Activated CD4-positive, alpha-beta T cell treated with anti-CD3 and anti-CD28 coated beads, Interleukin-2, amount 10 ng/mL, durations not matched to agents 7 days and 5 days (primary cell): ENCODE measurements at regions not wholly inside any gene's neighbourhood (a gene's known extent, or its start where the extent isn't known, plus 50 kb on each side); places are given as distances from the start of the nearest gene placed in this dataset.
"Not testable (repeated sequence)": the region's sequence is repeated elsewhere in the genome, so short reads cannot be mapped to it uniquely, and the experiment has no call there.

Experiments
- CTCF ChIA-PET: fragments of 350-600 bp; sonication (Branson Sonifier 250); formaldehyde crosslinking; loops from one replicate; lab custom pipeline; 2021; ENCODE audit warnings: antibody characterized with exemption; lab: Charles Lee
- POLR2A ChIA-PET: fragments of 350-600 bp; sonication (Branson Sonifier 250); formaldehyde crosslinking; loops from one replicate; lab custom pipeline; 2021; ENCODE audit warnings: antibody characterized with exemption; lab: Charles Lee
- DNase-seq: peaks from one replicate; pipeline ENCODE4 v3.0.0-alpha.2; 2020
- H3K27ac Mint-ChIP-seq: one replicate; pipeline ENCODE4 v1.8.0; 2021; ENCODE audit warnings: mild to moderate bottlenecking, moderate library complexity, mixed read lengths
- H3K27me3 Mint-ChIP-seq: one replicate; pipeline ENCODE4 v1.8.0; 2021; ENCODE audit warnings: mixed read lengths
- H3K36me3 Mint-ChIP-seq: one replicate; pipeline ENCODE4 v1.8.0; 2021; ENCODE audit warnings: low read depth, mixed read lengths
- H3K4me1 Mint-ChIP-seq: one replicate; pipeline ENCODE4 v1.8.0; 2021; ENCODE audit warnings: mixed read lengths
- H3K4me3 Mint-ChIP-seq: one replicate; pipeline ENCODE4 v1.8.0; 2021; ENCODE audit warnings: mild to moderate bottlenecking, moderate library complexity, mixed read lengths
- H3K9me3 Mint-ChIP-seq: one replicate; pipeline ENCODE4 v1.8.0; 2021; ENCODE audit warnings: mixed read lengths

GRCh38 chr1:178587975-178588374, 75.1 kb downstream of the TEX35 start:
- no peak for DNase-seq
- POLR2A ChIA-PET: no interaction called here
- Mint-ChIP-seq H3K27me3 (peaks cover 14% of the 10 kb centered on the region), H3K9me3 (no peaks in the 10 kb centered on the region), H3K36me3 (no peaks in the 10 kb centered on the region), H3K4me3 (no peak overlapping the region), H3K4me1 (no peaks in the 10 kb centered on the region), H3K27ac (no peak overlapping the region)
- CTCF ChIA-PET: no interaction called here

GRCh38 chr1:178589042-178589441, 76.1 kb downstream of the TEX35 start:
- H3K36me3 Mint-ChIP-seq, H3K27ac Mint-ChIP-seq, CTCF ChIA-PET, H3K4me1 Mint-ChIP-seq, H3K9me3 Mint-ChIP-seq, DNase-seq, H3K4me3 Mint-ChIP-seq, POLR2A ChIA-PET: not testable (repeated sequence)
- peaks cover 14% of the 10 kb centered on the region for H3K27me3 Mint-ChIP-seq

- peaks cover 14% of the 10 kb centered on the region for H3K27me3 Mint-ChIP-seq
- H3K4me1 Mint-ChIP-seq, POLR2A ChIA-PET, H3K36me3 Mint-ChIP-seq, CTCF ChIA-PET, H3K9me3 Mint-ChIP-seq, H3K27ac Mint-ChIP-seq, H3K4me3 Mint-ChIP-seq, DNase-seq: not testable (repeated sequence)
Observed at GRCh38 chr1:178591811-178592210, 78.9 kb downstream of the TEX35 start.

- ChIA-PET POLR2A (no interaction called here), CTCF (no interaction called here)
- Mint-ChIP-seq H3K36me3 (no peaks in the 10 kb centered on the region), H3K4me3 (no peak overlapping the region), H3K27me3 (peaks cover 12% of the 10 kb centered on the region), H3K4me1 (no peaks in the 10 kb centered on the region), H3K9me3 (no peaks in the 10 kb centered on the region), H3K27ac (no peak overlapping the region)
- DNase-seq: no peak
Observed at GRCh38 chr1:178593515-178593914, 80.6 kb downstream of the TEX35 start.

- ChIA-PET POLR2A (no interaction called here), CTCF (no interaction called here)
- Mint-ChIP-seq H3K27me3 (peaks cover 9% of the 10 kb centered on the region), H3K9me3 (no peaks in the 10 kb centered on the region), H3K4me3 (no peak overlapping the region), H3K27ac (no peak overlapping the region), H3K4me1 (no peaks in the 10 kb centered on the region), H3K36me3 (no peaks in the 10 kb centered on the region)
- no peak for DNase-seq
Observed at GRCh38 chr1:178594133-178594532, 81.2 kb downstream of the TEX35 start.

- peaks cover 4% of the 10 kb centered on the region for H3K27me3 Mint-ChIP-seq
- no peaks in the 10 kb centered on the region for H3K36me3 Mint-ChIP-seq
- POLR2A ChIA-PET: no interaction called here
- no peak overlapping the region for H3K4me3 Mint-ChIP-seq
- no peaks in the 10 kb centered on the region for H3K9me3 Mint-ChIP-seq
- CTCF ChIA-PET: interaction anchor here (1.9 kb wide), 1 partner anchor 11 kb away, joined by 4 read pairs; no protein-coding TSS in a partner anchor
- DNase-seq: no peak
- H3K4me1 Mint-ChIP-seq: no peaks in the 10 kb centered on the region
- H3K27ac Mint-ChIP-seq: no peak overlapping the region
Observed at GRCh38 chr1:178595491-178595890, 82.6 kb downstream of the TEX35 start.

GRCh38 chr1:178599087-178599486, 86.2 kb downstream of the TEX35 start:
- ChIA-PET POLR2A (no interaction called here), CTCF (no interaction called here)
- DNase-seq: no peak
- Mint-ChIP-seq H3K4me3 (no peak overlapping the region), H3K9me3 (no peaks in the 10 kb centered on the region), H3K36me3 (no peaks in the 10 kb centered on the region), H3K27me3 (peaks cover 4% of the 10 kb centered on the region), H3K4me1 (no peaks in the 10 kb centered on the region), H3K27ac (no peak overlapping the region)

- H3K9me3 Mint-ChIP-seq: no peaks in the 10 kb centered on the region
- ChIA-PET POLR2A (no interaction called here), CTCF (no interaction called here)
- no peak for DNase-seq
- H3K4me3 Mint-ChIP-seq: no peak overlapping the region
- no peaks in the 10 kb centered on the region for H3K36me3 Mint-ChIP-seq
- H3K27ac Mint-ChIP-seq: no peak overlapping the region
- peaks cover 4% of the 10 kb centered on the region for H3K27me3 Mint-ChIP-seq
- H3K4me1 Mint-ChIP-seq: no peaks in the 10 kb centered on the region
Observed at GRCh38 chr1:178599745-178600144, 86.8 kb downstream of the TEX35 start.

GRCh38 chr1:178603926-178604325, 91.0 kb downstream of the TEX35 start:
- H3K4me3 Mint-ChIP-seq: no peak overlapping the region
- ChIA-PET POLR2A (no interaction called here), CTCF (interaction anchor here (0.6 kb wide), 1 partner anchor 24 kb away, joined by 3 read pairs; no protein-coding TSS in a partner anchor)
- no peak overlapping the region for H3K27ac Mint-ChIP-seq
- no peaks in the 10 kb centered on the region for H3K9me3 Mint-ChIP-seq
- no peaks in the 10 kb centered on the region for H3K4me1 Mint-ChIP-seq
- peaks cover 4% of the 10 kb centered on the region for H3K27me3 Mint-ChIP-seq
- no peak for DNase-seq
- H3K36me3 Mint-ChIP-seq: no peaks in the 10 kb centered on the region

- no peak overlapping the region for H3K27ac Mint-ChIP-seq
- H3K4me3 Mint-ChIP-seq: no peak overlapping the region
- ChIA-PET CTCF (interaction anchor here (0.7 kb wide), 1 partner anchor 9 kb away, joined by 4 read pairs; no protein-coding TSS in a partner anchor), POLR2A (no interaction called here)
- no peaks in the 10 kb centered on the region for H3K36me3 Mint-ChIP-seq
- no peak for DNase-seq
- H3K9me3 Mint-ChIP-seq: no peaks in the 10 kb centered on the region
- H3K4me1 Mint-ChIP-seq: no peaks in the 10 kb centered on the region
- peaks cover 1% of the 10 kb centered on the region for H3K27me3 Mint-ChIP-seq
Observed at GRCh38 chr1:178606839-178607238, 93.9 kb downstream of the TEX35 start.

- H3K4me3 Mint-ChIP-seq: no peak overlapping the region
- H3K27ac Mint-ChIP-seq: no peak overlapping the region
- CTCF ChIA-PET: interaction anchor here (1.0 kb wide), 1 partner anchor 12 kb away, joined by 3 read pairs; no protein-coding TSS in a partner anchor
- H3K27me3 Mint-ChIP-seq: peaks cover 1% of the 10 kb centered on the region
- H3K9me3 Mint-ChIP-seq: no peaks in the 10 kb centered on the region
- no peaks in the 10 kb centered on the region for H3K36me3 Mint-ChIP-seq
- DNase-seq: no peak
- POLR2A ChIA-PET: no interaction called here
- H3K4me1 Mint-ChIP-seq: no peaks in the 10 kb centered on the region
Observed at GRCh38 chr1:178607718-178608408, 95.0 kb downstream of the TEX35 start.

GRCh38 chr1:178609015-178609414, 96.1 kb downstream of the TEX35 start:
- ChIA-PET CTCF (interaction anchor here (1.0 kb wide), 1 partner anchor 13 kb away, joined by 3 read pairs; no protein-coding TSS in a partner anchor), POLR2A (no interaction called here)
- H3K36me3 Mint-ChIP-seq: no peaks in the 10 kb centered on the region
- no peak overlapping the region for H3K4me3 Mint-ChIP-seq
- H3K27ac Mint-ChIP-seq: no peak overlapping the region
- no peaks in the 10 kb centered on the region for H3K4me1 Mint-ChIP-seq
- peaks cover 1% of the 10 kb centered on the region for H3K27me3 Mint-ChIP-seq
- no peak for DNase-seq
- H3K9me3 Mint-ChIP-seq: no peaks in the 10 kb centered on the region

- POLR2A ChIA-PET, H3K27ac Mint-ChIP-seq, H3K27me3 Mint-ChIP-seq, H3K4me1 Mint-ChIP-seq, H3K36me3 Mint-ChIP-seq, H3K4me3 Mint-ChIP-seq, H3K9me3 Mint-ChIP-seq, DNase-seq, CTCF ChIA-PET: not testable (repeated sequence)
Observed at GRCh38 chr1:178610690-178611410, 97.9 kb downstream of the TEX35 start.
